ENCODE measurements at regions not wholly inside any gene's neighbourhood (a gene's known extent, or its start where the extent isn't known, plus 50 kb on each side); places are given as distances from the start of the nearest gene placed in this dataset.

DNA sequence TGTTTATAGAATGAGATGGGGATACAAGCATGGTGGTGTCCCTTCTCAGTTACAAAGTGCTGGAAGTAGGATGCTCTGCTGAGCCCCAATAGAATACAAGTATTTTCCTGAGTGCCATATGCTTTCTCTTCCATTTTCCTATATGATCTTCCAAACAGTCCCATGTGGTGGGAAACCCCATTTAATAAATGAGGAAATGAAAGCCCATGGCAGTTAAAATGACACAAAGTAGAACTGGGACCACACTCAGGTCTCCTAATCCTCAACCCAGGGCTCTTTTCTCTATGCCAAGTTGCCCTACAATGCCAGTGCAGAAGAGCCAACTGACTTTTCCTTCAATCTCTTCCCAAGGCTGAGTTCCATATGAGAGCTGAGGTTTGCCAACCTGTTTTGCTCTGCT is 198.0 kb upstream of the FOXN2 start:
- no peak overlapping the region for H3K4me3 Mint-ChIP-seq
- POLR2A ChIA-PET: no interaction called here

DNA sequence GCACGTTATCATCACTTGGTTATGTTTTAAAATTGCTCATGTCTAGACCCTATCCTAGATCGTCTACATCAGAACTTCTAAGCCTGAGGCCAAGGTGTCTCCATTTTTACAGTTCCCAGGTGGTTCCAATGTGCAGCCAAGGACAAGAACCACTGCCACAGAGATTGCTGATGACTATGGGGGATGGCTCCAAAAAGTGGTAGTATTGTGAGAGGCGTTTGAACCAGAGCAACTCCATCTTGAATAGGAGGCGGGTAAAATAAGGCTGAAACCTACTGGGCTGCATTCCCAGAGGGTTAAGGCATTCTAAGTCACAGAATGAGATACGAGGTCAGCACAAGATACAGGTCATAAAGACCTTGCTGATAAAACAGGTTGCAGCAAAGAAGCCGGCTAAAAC is 195.6 kb upstream of the FOXN2 start:
- CTCF ChIA-PET: no interaction called here
- no peak overlapping the region for H3K4me3 Mint-ChIP-seq
- POLR2A ChIA-PET: no interaction called here

More for the DNA sequence above, 198.0 kb upstream of the FOXN2 start:
- DNase-seq (no peak), ATAC-seq (no peak)
- Histone ChIP-seq H3K27ac (ENCODE audit: low read depth, low read length) (no peak overlapping the region), H3K9me3 (ENCODE audit: control insufficient read depth in 2 of 3, low read length in 3 of 3) (no peaks in the 10 kb centered on the region), H3K4me1 (ENCODE audit: control insufficient read depth in 2 of 2, insufficient read depth in 2 of 2, low read length in 2 of 2) (peaks cover 0 to 3% of the 10 kb centered on the region in 2 donors), H3K27me3 (ENCODE audit: control insufficient read depth in 2 of 2, insufficient read depth in 2 of 2, low read length in 2 of 2) (no peaks in the 10 kb centered on the region), H3K36me3 (ENCODE audit: control insufficient read depth in 2 of 3, insufficient read depth in 3 of 3, low read length in 3 of 3) (no peaks in the 10 kb centered on the region), H3K4me3 (ENCODE audit: low read length) (no peak overlapping the region)
- CTCF ChIA-PET: no interaction called here
- Mint-ChIP-seq H3K36me3 (no peaks in the 10 kb centered on the region), H3K27me3 (no peaks in the 10 kb centered on the region), H3K4me1 (peaks cover 0 to 28% (median 9%) of the 10 kb centered on the region in 7 donors), H3K27ac (no peak overlapping the region), H3K9me3 (peaks cover 0 to 5% (median 0%) of the 10 kb centered on the region in 11 donors)
- intact Hi-C loops (cut with micrococcal nuclease): no loop called here

GRCh38 chr2:48120112-48120511 is 194.4 kb upstream of the FOXN2 start:
- intact Hi-C loops (cut with micrococcal nuclease): no loop called here
- CTCF ChIA-PET: interaction anchor here (0.6 to 1.0 kb wide), 2 partner anchors 262 to 784 kb away, joined by 3 read pairs; no protein-coding TSS in a partner anchor

More for the DNA sequence above, 195.6 kb upstream of the FOXN2 start:
- Histone ChIP-seq H3K9me3 (ENCODE audit: control insufficient read depth in 2 of 3, low read length in 3 of 3) (no peaks in the 10 kb centered on the region), H3K4me1 (ENCODE audit: control insufficient read depth in 2 of 2, insufficient read depth in 2 of 2, low read length in 2 of 2) (no peaks in the 10 kb centered on the region), H3K36me3 (ENCODE audit: control insufficient read depth in 2 of 3, insufficient read depth in 3 of 3, low read length in 3 of 3) (no peaks in the 10 kb centered on the region), H3K4me3 (ENCODE audit: low read length) (no peak overlapping the region), H3K27ac (ENCODE audit: low read depth, low read length) (no peak overlapping the region), H3K27me3 (ENCODE audit: control insufficient read depth in 2 of 2, insufficient read depth in 2 of 2, low read length in 2 of 2) (no peaks in the 10 kb centered on the region)
- peaks cover 4 to 17% (median 8%) of the 10 kb centered on the region in 7 donors for H3K4me1 Mint-ChIP-seq
- ATAC-seq: no peak
- no peaks in the 10 kb centered on the region for H3K36me3 Mint-ChIP-seq
- peaks cover 0 to 5% (median 0%) of the 10 kb centered on the region in 11 donors for H3K9me3 Mint-ChIP-seq
- intact Hi-C loops (cut with micrococcal nuclease): no loop called here
- no peak for DNase-seq
- H3K27ac Mint-ChIP-seq: no peak overlapping the region
- no peaks in the 10 kb centered on the region for H3K27me3 Mint-ChIP-seq

DNA sequence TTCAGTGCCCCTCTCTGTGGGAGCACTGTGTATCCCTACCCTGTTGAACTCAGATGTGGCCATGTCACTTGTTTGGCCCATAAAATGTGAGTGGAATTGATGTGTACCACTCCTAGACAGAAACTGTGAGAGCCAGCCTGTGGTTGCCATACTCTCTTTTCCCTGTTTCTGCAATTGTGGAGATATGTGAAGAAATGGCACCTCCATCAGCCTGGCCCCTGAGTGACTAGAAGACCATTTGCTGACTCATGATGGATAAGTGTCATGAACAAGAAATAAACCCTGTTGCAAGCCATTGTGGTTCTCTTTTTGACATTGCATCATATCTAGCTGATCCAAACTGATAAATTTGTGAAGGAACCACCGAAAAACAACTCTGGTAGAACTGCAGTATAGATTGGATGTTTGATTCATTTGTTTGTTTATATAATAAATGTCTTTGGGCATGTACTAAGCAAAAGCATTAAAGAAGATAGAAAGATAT is 193.7 kb upstream of the FOXN2 start:
- H3K27me3 ChIP-seq (ENCODE audit: control insufficient read depth in 2 of 2, insufficient read depth in 2 of 2, low read length in 2 of 2): no peaks in the 10 kb centered on the region
- Mint-ChIP-seq H3K9me3 (peaks cover 0 to 5% (median 0%) of the 10 kb centered on the region in 11 donors), H3K27ac (no peak overlapping the region), H3K27me3 (no peaks in the 10 kb centered on the region), H3K36me3 (no peaks in the 10 kb centered on the region), H3K4me1 (peaks cover 0 to 16% (median 5%) of the 10 kb centered on the region in 7 donors), H3K4me3 (no peak overlapping the region)
- no peaks in the 10 kb centered on the region for H3K9me3 ChIP-seq (ENCODE audit: control insufficient read depth in 2 of 3, low read length in 3 of 3)
- no peaks in the 10 kb centered on the region for H3K4me1 ChIP-seq (ENCODE audit: control insufficient read depth in 2 of 2, insufficient read depth in 2 of 2, low read length in 2 of 2)
- ATAC-seq (peak; percentile 80), DNase-seq (no peak)
- intact Hi-C loops (cut with micrococcal nuclease): no loop called here
- H3K36me3 ChIP-seq (ENCODE audit: control insufficient read depth in 2 of 3, insufficient read depth in 3 of 3, low read length in 3 of 3): no peaks in the 10 kb centered on the region
- H3K4me3 ChIP-seq (ENCODE audit: low read length): no peak overlapping the region
- ChIA-PET POLR2A (no interaction called here), CTCF (no interaction called here)
- no peak overlapping the region for H3K27ac ChIP-seq (ENCODE audit: low read depth, low read length)

More at GRCh38 chr2:48120112-48120511, 194.4 kb upstream of the FOXN2 start:
- H3K27ac ChIP-seq (ENCODE audit: low read depth, low read length): no peak overlapping the region
- no peaks in the 10 kb centered on the region for H3K9me3 ChIP-seq (ENCODE audit: control insufficient read depth in 2 of 3, low read length in 3 of 3)
- H3K36me3 ChIP-seq (ENCODE audit: control insufficient read depth in 2 of 3, insufficient read depth in 3 of 3, low read length in 3 of 3): no peaks in the 10 kb centered on the region
- Mint-ChIP-seq H3K27ac (no peak overlapping the region), H3K27me3 (no peaks in the 10 kb centered on the region), H3K4me3 (no peak overlapping the region), H3K9me3 (peaks cover 0 to 5% (median 0%) of the 10 kb centered on the region in 11 donors), H3K36me3 (no peaks in the 10 kb centered on the region), H3K4me1 (peaks cover 0 to 16% (median 5%) of the 10 kb centered on the region in 7 donors)
- H3K27me3 ChIP-seq (ENCODE audit: control insufficient read depth in 2 of 2, insufficient read depth in 2 of 2, low read length in 2 of 2): no peaks in the 10 kb centered on the region
- H3K4me1 ChIP-seq (ENCODE audit: control insufficient read depth in 2 of 2, insufficient read depth in 2 of 2, low read length in 2 of 2): no peaks in the 10 kb centered on the region
- ATAC-seq (no peak), DNase-seq (no peak)
- no peak overlapping the region for H3K4me3 ChIP-seq (ENCODE audit: low read length)
- POLR2A ChIA-PET: interaction anchor here (0.9 kb wide), 1 partner anchor 14 kb away, joined by 3 read pairs; no protein-coding TSS in a partner anchor

DNA sequence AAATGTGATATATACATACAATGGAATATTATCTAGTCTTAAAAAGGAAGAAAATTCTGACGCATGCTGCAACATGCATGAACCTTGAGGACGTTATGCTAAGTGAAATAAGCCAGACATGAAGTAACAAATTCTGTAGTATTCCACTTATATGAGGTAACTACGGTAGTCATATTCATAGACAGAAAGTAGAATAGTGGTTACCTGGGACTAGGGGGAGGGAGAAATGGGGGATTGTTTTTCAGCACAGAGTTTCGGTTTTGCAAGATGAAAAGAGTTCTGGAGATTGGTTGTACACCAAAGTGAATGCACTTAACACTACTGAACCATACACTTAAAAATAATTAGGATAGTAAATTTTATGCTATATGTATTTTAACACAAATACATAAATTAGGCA is 192.3 kb upstream of the FOXN2 start:
- Histone ChIP-seq H3K4me3 (ENCODE audit: low read length) (no peak overlapping the region), H3K27ac (ENCODE audit: low read depth, low read length) (no peak overlapping the region), H3K9me3 (ENCODE audit: control insufficient read depth in 2 of 3, low read length in 3 of 3) (no peaks in the 10 kb centered on the region), H3K36me3 (ENCODE audit: control insufficient read depth in 2 of 3, insufficient read depth in 3 of 3, low read length in 3 of 3) (no peaks in the 10 kb centered on the region), H3K27me3 (ENCODE audit: control insufficient read depth in 2 of 2, insufficient read depth in 2 of 2, low read length in 2 of 2) (no peaks in the 10 kb centered on the region), H3K4me1 (ENCODE audit: control insufficient read depth in 2 of 2, insufficient read depth in 2 of 2, low read length in 2 of 2) (no peaks in the 10 kb centered on the region)
- ChIA-PET POLR2A (no interaction called here), CTCF (no interaction called here)
- Mint-ChIP-seq H3K4me1 (peaks cover 0 to 16% (median 5%) of the 10 kb centered on the region in 7 donors), H3K27ac (no peak overlapping the region), H3K27me3 (no peaks in the 10 kb centered on the region), H3K36me3 (no peaks in the 10 kb centered on the region), H3K9me3 (peaks cover 0 to 5% (median 0%) of the 10 kb centered on the region in 11 donors), H3K4me3 (no peak overlapping the region)
- peak in 1 of 9 donors; percentile 26 for DNase-seq
- peak; percentile 36 for ATAC-seq
- intact Hi-C loops (cut with micrococcal nuclease): no loop called here

GRCh38 chr2:48124592-48124991 is 189.9 kb upstream of the FOXN2 start:
- Histone ChIP-seq H3K27me3 (ENCODE audit: control insufficient read depth in 2 of 2, insufficient read depth in 2 of 2, low read length in 2 of 2) (no peaks in the 10 kb centered on the region), H3K9me3 (ENCODE audit: control insufficient read depth in 2 of 3, low read length in 3 of 3) (no peaks in the 10 kb centered on the region), H3K36me3 (ENCODE audit: control insufficient read depth in 2 of 3, insufficient read depth in 3 of 3, low read length in 3 of 3) (no peaks in the 10 kb centered on the region), H3K4me1 (ENCODE audit: control insufficient read depth in 2 of 2, insufficient read depth in 2 of 2, low read length in 2 of 2) (no peaks in the 10 kb centered on the region), H3K4me3 (ENCODE audit: low read length) (no peak overlapping the region), H3K27ac (ENCODE audit: low read depth, low read length) (no peak overlapping the region)
- POLR2A ChIA-PET: interaction anchor here (0.5 kb wide), 1 partner anchor 673 kb away, joined by 3 read pairs; no protein-coding TSS in a partner anchor
- Mint-ChIP-seq H3K4me3 (no peak overlapping the region), H3K36me3 (peaks cover 0 to 3% (median 0%) of the 10 kb centered on the region in 5 donors), H3K27me3 (no peaks in the 10 kb centered on the region), H3K9me3 (peaks cover 0 to 7% (median 0%) of the 10 kb centered on the region in 11 donors), H3K27ac (no peak overlapping the region), H3K4me1 (peaks cover 0 to 16% (median 5%) of the 10 kb centered on the region in 7 donors)
- intact Hi-C loops (cut with micrococcal nuclease): no loop called here
- no peak for ATAC-seq
- CTCF ChIA-PET: interaction anchor here (0.7 kb wide), 1 partner anchor 163 kb away, joined by 3 read pairs; no protein-coding TSS in a partner anchor
- no peak for DNase-seq

DNA sequence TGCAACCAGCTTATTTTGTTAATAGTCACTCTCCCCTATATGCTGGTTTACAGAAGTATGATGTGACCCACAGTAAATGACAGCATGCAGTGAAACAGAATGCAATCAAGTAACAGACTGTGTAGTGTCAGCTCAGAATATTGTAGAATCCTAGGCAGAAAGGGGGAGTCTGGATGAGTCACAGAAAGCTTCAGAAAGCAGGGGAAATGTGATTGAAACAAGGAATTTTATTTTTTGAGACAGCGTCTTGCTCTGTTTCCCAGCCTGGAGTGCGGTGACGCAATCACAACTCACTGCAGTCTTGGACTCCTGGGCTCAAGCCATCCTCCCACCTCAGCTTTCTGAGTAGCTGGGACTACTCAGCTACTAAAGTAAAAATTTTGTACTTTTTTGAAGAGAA is 188.3 kb upstream of the FOXN2 start:
- Histone ChIP-seq H3K27me3 (ENCODE audit: control insufficient read depth in 2 of 2, insufficient read depth in 2 of 2, low read length in 2 of 2) (no peaks in the 10 kb centered on the region), H3K9me3 (ENCODE audit: control insufficient read depth in 2 of 3, low read length in 3 of 3) (no peaks in the 10 kb centered on the region), H3K4me3 (ENCODE audit: low read length) (no peak overlapping the region), H3K27ac (ENCODE audit: low read depth, low read length) (no peak overlapping the region), H3K36me3 (ENCODE audit: control insufficient read depth in 2 of 3, insufficient read depth in 3 of 3, low read length in 3 of 3) (no peaks in the 10 kb centered on the region), H3K4me1 (ENCODE audit: control insufficient read depth in 2 of 2, insufficient read depth in 2 of 2, low read length in 2 of 2) (no peaks in the 10 kb centered on the region)
- H3K9me3 Mint-ChIP-seq: peaks cover 0 to 2% (median 0%) of the 10 kb centered on the region in 11 donors
- no peak for DNase-seq
- ATAC-seq: peak; percentile 47
- H3K27ac Mint-ChIP-seq: no peak overlapping the region
- H3K4me3 Mint-ChIP-seq: no peak overlapping the region
- ChIA-PET CTCF (no interaction called here), POLR2A (no interaction called here)
- peaks cover 0 to 3% (median 0%) of the 10 kb centered on the region in 5 donors for H3K36me3 Mint-ChIP-seq
- no peaks in the 10 kb centered on the region for H3K27me3 Mint-ChIP-seq
- intact Hi-C loops (cut with micrococcal nuclease): no loop called here
- H3K4me1 Mint-ChIP-seq: peaks cover 0 to 16% (median 5%) of the 10 kb centered on the region in 7 donors

Data from naive thymus-derived CD4-positive, alpha-beta T cell (primary cell).